ENCODE measurements at regions not wholly inside any gene's neighbourhood (a gene's known extent, or its start where the extent isn't known, plus 50 kb on each side); places are given as distances from the start of the nearest gene placed in this dataset.
A peak's percentile ranks its signal among the peaks of the same experiment; 100 is the strongest.

DNA sequence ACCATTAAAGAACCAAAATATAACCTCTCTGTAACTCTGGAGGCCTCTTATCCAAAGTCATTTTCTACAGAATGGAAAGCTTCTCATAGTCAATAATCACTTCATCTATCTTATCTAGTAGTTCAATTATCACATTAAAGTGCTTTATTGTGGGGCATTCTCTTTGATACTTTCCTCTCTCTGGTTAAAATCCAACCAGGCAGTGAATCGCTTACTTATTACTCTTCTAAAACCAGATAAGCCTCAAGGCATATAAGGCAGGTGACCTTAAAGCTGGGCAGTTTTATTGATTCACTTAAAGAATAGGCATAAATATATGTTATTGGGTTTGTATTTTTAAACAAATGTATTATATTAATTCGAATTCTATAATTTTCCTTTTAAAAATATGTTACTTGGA, 2162.1 kb upstream of the TENM3 start:
- intact Hi-C loops (cut with DNase I), result no loop called here
- DNase-seq (ENCODE audit: low spot score) (no peak), ATAC-seq (no peak)

DNA sequence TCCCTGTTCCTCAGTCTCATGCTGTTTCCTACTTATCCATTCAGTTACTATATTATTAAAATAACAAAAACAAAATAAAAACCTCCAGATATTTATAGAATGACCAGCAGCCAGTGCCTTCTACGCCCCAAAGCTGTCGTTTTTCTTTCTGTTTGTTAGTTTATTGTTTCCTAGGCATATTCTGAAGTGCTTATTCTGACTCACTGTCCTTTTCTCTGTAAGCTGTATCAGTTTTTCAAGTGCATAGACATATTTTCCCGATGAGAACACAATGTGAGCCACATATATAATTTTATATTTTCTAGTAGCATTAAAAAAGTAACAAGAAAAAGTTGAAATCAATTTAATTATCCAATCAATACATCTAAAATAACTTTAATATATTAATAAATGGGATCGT, 2158.6 kb upstream of the TENM3 start:
- ATAC-seq (no peak), DNase-seq (ENCODE audit: low spot score) (no peak)
- intact Hi-C loops (cut with DNase I), result no loop called here

DNA sequence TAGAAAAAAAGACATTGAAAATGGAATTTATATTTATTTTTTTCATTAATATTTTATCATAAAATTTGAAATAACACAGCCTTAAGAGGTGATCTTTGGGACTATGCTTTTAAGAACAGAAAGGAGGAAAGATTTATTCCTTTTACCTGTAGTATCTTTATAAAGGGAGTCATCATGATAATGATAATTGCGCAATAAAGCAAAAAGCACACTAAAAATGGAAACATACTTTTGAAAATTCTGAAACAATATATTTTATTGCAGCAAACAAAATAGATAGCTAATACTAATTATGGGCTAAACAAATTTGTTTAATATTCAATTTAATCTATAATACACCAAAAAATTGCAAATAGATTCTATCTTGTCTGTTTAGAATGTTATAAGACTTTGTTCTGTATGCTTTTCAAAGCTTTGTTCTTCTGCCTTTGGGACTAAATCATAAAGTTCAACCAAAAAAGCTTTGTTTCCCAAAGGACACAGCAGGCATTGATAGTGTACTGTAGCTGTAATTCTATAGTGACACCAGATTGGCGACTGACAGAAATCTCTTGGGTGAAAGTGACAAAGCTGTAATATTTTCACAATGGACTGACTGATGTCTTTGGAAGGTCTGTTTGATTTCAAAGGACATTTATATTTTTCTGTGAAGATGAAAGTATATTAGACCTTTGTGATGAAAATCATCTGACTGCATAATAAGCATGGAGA, 2156.6 kb upstream of the TENM3 start:
- ATAC-seq, result no peak
- intact Hi-C loops (cut with DNase I), result no loop called here
- DNase-seq (ENCODE audit: low spot score), result no peak

DNA sequence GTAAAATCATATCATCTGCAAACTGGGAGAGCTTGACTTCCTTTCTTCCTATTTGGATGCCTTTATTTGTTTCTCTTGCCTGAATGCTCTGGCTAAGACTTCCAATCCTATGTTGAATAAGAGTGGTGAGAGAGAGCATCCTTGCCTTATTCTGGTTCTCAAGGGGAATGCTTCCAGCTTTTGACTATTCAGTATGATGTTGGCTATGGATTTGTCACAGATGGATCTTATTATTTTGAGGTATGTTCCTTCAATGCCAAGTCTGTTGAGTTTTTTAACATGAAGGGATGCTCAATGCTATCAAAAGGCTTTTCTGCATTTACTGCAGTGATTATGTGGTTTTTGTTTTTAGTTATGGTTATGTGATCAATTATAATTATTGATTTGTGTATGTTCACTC, 2144.6 kb upstream of the TENM3 start:
- intact Hi-C loops (cut with DNase I), result no loop called here
- no peak for ATAC-seq

DNA sequence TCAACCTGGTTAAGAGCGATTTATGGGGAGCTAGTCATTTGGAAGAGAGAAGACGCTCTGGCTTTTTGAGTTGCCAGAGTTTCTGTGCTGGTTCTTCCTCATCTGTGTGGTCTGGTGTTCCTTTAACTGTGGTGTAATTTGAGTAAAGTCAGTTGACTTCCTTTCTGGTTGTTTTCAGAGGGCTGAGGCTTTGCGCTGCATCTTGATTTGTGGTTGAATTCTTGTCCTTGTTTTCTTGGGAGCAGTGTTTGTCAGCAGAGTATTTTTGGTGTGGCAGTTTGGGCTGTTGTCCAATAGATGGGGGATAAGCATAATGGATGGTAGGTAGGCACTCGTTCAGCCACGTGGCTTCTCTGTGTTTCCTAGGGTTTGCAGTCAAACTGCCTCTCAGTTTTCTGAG, 2143.2 kb upstream of the TENM3 start:
- no peak for ATAC-seq
- intact Hi-C loops (cut with DNase I), result no loop called here
- no peak for DNase-seq (ENCODE audit: low spot score)

More for the DNA sequence above, 2144.6 kb upstream of the TENM3 start:
- no peak for DNase-seq (ENCODE audit: low spot score)

DNA sequence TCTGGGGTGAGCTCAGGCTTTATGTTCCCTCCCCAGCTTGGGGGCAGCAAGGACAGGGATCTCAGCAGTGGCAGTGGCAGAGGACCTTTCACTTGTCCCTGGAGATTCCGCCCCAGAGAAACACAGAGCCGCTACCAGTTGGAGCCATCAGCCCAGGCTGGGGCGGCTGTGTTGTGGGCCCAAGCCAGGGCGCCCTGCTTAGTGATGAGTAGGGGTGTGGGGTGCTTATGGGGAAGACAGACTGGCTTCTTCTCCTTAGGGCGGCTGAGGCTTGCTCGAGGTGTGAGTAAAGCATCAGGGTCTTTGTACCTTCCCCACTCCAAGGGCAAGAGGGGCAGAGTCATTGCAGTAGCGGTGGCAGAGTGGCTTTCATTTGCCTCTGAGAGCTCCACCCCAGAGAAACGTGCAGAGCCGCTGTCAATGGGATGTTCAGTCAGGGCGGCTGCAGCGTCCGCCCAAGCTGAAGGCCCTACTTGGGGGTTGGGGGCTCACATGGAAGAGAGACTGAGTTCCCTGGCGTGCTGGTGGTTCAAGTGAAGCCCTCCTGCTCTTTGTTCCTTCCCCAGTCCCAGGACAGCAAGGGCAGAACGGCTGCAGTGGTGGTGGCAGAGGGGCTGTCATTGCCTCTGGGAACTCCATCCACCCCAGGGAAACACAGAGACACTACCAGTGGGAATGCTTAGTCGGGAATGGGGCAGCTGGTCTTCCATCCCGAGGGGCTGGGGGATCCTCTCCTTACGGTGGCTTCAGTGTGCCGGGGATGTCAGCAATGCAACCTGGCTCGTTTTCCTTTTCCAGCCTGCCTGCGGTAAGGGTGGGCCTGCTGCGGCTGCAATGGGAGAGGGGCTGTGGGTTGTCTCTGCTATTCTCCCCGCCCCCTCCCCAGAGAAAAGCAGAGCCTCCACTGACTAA, 2142.5 kb upstream of the TENM3 start:
- intact Hi-C loops (cut with DNase I), result no loop called here
- DNase-seq (ENCODE audit: low spot score), result no peak
- peak; percentile 15 for ATAC-seq

DNA sequence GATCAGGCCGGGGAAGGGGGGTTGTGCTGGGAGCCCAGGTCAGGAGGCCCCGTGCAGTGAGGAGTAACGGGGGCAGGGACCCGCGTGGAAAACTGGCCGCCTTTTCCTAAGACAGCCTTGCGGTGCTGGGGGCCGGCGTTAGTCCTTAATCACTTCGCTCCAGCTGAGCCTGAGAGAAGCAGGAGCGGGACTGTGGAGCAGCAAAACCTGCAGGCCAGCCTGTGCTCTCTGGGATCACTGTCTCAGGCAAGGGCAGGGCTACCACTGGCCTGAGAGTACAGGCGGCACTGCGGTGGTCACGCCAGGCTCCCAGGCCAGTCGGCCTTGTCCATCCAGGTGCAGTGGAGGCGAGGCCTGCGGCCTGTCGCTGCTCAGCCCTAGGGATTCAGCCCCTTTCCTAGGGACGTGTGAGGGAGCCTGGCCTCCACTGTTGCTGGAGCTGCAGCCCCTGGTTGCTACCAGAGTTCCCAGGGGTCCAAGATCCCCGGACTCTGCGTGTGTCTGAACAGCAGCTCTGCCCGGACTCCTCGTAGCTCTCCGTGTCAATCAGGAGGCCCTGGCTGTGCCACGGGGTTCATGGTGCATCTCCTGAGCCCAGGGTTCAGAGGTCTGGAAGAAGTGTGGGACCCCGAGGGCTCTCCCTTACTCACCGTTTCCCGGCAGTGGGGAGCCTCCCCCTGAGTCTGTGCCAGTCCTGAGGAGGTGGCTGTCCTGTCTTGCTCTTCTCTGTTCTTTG, 2141.7 kb upstream of the TENM3 start:
- DNase-seq (ENCODE audit: low spot score) (no peak), ATAC-seq (peak; percentile 49)
- intact Hi-C loops (cut with DNase I), result no loop called here

DNA sequence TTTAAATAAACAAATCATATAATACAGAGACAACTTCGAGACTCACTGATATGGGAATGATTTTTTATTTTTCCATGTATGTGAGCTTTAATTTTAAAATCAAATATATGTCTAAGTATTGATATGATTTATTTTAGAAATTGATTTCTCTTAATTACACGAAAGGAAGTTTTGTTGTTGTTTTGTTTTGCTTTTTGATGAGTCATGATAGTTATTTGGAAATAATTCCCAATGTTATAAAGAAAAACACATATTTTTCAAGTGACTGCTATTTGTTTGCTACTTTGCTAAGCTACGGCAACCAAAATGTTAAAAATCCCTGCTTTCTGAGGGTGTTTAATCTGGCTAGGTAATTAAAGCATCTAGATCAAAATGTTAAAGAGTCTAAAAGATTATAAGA, 2139.4 kb upstream of the TENM3 start:
- ATAC-seq (no peak), DNase-seq (ENCODE audit: low spot score) (no peak)
- intact Hi-C loops (cut with DNase I), result no loop called here

DNA sequence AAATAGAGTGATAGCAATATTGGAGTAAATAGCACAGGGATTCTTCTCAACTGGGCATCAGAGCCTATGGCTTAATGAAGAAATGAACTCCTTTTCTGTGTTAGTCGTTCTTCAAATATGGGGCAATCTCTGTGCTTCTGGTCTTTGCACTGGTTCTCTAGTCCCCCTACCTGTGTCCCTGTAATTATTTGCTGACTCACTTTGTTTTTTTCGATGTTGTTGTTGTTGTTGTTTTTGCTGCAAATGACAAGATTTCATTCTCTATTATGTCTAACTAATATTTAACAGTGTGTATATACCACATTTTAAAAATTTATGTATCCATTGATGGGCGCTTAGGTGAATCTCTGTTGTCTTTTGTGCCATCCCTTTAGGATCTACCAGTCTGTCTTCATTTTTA, 2137.8 kb upstream of the TENM3 start:
- DNase-seq (ENCODE audit: low spot score) (no peak), ATAC-seq (no peak)
- intact Hi-C loops (cut with DNase I), result no loop called here

DNA sequence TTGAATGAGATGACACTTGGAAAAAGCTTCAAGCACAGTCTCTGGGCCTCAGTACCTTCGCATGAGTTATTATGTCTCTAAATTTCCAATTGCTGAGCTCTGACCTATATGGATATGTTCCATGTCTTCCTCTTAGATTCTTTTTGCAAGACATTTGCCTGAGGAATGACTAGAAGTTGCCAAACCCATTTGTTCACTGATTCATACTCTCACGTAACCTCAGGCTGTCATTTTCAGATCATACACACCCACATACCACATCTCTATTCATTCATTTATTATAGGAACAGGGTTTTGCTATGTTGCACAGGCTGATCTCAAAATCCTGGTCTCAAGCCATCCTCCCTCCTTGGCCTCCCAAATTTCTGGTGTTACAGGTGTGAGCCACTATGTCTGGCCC, 2137.1 kb upstream of the TENM3 start:
- ATAC-seq (no peak), DNase-seq (ENCODE audit: low spot score) (no peak)
- intact Hi-C loops (cut with DNase I), result no loop called here

DNA sequence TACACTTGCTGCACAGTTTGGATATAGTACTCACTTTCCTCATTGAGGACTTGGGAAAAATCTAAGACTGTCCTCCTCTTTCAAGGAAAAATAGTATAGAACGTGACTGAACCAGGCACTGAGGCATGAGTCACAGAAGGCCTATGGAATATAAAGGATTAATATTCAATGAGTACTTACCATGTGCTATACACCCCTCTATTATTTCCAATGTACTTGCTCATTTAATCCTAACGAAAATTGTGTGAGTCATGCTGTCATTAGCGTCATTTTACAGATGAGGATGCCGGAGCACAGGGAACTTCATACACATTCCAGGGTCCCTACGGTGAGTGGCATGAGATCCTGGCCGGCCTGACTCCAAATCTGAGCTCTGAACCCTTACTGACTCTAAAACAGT, 2136.2 kb upstream of the TENM3 start:
- DNase-seq (ENCODE audit: low spot score) (no peak), ATAC-seq (no peak)
- intact Hi-C loops (cut with DNase I), result no loop called here

DNA sequence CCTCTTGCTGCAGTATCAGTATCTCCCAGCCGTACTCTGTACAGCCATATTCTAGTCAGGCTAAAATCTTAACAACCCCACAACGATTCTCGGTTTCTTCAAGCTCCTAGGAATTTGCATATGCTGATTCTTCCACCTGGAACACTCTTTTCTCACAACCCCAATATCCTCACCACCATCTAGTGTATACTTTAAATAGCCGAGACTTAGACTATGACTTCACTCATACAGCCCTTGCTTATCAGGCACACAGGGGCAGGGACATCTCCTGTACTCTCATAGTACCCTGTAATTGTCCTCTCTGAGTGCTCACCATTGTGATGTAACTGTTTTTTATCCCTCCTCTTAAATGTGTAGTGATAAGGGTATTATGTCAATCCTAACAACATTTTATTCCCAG, 2126.4 kb upstream of the TENM3 start:
- intact Hi-C loops (cut with DNase I), result no loop called here
- ATAC-seq (no peak), DNase-seq (ENCODE audit: low spot score) (no peak)

DNA sequence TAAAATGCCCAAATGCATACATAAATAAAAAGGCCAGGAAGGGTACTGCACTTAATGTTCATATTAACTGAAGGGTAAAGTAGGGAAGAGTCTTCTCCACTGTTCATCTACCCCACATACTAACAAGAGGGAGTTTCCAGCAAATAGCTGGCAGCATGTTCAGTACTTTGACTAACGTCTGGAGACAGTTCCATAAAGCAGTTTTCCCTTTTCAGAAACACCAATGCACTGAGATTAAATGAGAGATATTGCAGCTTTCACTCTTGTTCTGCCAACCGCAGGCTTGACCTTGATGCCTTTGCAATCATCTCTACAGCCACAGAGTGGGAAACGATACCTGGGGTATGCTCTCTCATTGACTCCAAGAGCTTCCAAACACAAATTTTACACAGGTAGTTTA, 2123.1 kb upstream of the TENM3 start:
- no peak for ATAC-seq
- intact Hi-C loops (cut with DNase I), result no loop called here

DNA sequence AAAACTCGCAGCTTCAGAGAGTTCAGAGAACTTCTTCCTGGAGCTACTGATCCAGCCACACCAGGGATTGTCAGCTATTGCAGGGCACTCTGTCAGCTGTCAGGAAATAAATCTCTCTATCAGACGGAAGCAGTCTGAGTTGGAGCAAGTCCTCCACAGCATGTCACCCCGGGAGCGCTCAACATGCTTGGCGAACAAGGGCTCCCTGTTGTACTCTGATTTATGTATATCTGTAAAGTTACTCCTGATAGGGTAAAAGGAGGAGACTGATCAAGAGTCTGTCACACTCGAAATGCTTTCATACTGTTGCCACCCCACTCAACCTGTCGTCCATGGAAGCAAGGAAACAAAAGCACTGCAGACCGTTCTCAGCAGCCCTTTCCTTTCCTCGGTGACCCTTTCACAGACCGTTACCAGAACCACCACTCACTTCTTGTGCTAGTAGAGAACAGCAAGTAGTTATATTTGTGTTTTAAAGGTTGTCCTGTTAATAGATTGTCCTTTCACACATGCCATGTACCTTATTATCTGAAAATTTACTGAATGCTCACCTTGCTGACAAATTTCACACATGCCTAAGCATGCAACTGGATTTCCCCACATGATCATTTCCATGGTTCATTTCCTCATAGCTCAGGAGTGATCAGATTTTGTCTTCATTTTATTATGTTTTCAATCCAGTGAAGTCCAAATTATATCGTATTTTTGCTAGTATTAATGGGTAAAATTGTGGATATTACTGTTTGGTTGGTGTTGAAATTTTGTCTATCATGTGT, 2108.9 kb upstream of the TENM3 start:
- intact Hi-C loops (cut with DNase I), result no loop called here
- ATAC-seq, result peak; percentile 28
- DNase-seq (ENCODE audit: low spot score), result no peak

More for the DNA sequence above, 2123.1 kb upstream of the TENM3 start:
- DNase-seq (ENCODE audit: low spot score), result no peak

DNA sequence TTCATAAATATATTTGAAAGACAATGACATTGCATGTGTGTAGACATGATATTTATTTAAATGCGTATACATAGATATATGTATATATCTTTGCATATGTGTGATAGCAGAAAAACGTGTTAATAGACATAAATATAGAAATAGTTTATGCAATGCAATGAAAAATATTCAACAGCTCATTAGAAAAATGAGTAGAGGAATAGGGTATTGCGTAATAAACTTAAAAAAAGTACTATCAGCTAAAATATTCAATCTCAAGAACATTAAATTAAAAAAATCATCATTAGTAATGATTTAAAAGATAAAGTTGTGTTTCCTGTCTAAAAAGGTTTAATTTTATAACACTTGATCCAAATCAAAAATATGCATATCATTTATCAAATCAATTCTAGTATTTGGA, 2101.5 kb upstream of the TENM3 start:
- ATAC-seq (no peak), DNase-seq (ENCODE audit: low spot score) (no peak)
- intact Hi-C loops (cut with DNase I), result no loop called here

DNA sequence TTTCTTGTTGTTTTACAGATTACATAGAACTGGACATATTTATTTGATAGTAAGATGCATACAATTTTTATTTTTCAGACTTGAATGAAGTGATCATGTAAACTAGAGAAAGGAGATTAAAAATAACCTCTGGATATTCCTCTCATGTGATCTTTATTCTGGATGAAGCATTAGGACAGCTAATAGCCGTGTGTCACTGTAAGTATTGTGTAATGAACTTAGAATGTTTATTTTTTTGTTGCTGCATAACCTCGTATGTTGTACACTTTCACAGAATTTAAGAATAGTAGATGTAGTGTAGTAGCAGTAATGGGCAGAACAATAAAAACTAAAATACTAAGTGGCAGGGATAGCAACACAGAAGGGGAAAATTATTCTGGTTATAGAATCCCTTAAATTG, 2094.5 kb upstream of the TENM3 start:
- no peak for ATAC-seq
- intact Hi-C loops (cut with DNase I), result no loop called here
- DNase-seq (ENCODE audit: low spot score), result no peak

DNA sequence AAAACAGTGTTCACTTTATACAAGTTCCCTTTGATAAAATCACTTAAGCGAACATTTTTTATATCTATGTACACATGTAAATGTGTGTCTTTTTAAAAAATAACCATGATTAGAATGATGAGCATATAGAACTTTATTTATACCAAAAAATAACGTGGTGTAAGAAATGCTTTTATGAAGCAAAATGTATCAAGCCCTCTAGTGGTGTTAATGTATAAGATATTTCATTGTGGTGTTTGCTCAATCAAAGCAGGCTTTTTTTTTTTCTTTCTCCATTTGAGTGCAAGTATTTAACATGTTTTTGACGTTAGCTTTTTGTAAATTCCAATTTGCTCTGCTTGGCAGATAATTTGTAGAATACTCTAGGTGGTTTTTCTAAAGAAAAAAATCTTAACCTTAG, 2092.4 kb upstream of the TENM3 start:
- DNase-seq (ENCODE audit: low spot score), result no peak
- ATAC-seq, result no peak
- intact Hi-C loops (cut with DNase I), result no loop called here

DNA sequence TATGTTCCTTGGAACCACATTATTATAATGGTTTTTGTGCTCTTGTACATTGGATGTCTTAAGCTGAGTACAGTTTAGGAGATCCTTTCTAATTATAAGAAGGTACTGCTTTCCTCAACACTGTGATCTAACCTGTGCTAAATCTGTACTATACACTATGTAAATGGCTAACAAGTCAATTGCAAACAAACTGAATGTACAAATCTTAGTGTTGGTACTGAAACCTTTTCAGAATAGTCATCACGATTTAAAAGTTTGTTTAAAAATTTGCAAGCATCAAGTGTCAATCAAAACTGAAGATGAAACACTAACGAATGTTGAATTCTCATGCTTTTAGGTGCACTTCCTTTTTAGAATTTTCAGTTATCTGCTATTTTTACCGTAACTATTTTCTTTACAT, 2090.4 kb upstream of the TENM3 start:
- ATAC-seq (no peak), DNase-seq (ENCODE audit: low spot score) (no peak)
- intact Hi-C loops (cut with DNase I), result no loop called here

DNA sequence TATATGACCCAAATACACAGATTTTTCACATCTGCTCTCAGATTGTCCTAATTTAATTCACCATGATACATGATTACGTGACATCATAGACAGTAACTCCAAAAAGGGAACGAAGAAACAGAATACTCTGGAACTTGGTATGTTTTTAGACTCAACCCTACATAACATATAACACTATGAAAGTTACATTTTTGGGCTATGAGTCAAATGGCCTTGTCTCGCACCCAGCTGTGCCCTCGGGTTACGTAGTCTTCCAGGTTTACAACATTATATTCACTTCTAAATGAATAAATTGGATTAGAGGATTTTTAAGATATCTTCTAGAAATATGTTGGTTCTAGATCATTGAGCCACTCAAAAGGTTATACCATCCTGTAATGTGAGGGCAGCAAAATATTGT, 2089.6 kb upstream of the TENM3 start:
- ATAC-seq (no peak), DNase-seq (ENCODE audit: low spot score) (no peak)
- intact Hi-C loops (cut with DNase I), result no loop called here
